Activated T-cell treated with anti-CD3 and anti-CD28 coated beads, Interleukin-2, amount 50 U/mL, for 4 hours (primary cell): ENCODE measurements at regions not wholly inside any gene's neighbourhood (a gene's known extent, or its start where the extent isn't known, plus 50 kb on each side); places are given as distances from the start of the nearest gene placed in this dataset.
"Not testable (repeated sequence)": the region's sequence is repeated elsewhere in the genome, so short reads cannot be mapped to it uniquely, and the experiment has no call there.

Experiments used
- ATAC-seq, 2 donors: fragments of 200-7000 bp; cut with Tn5 transposase; one replicate each; pipeline ENCODE4 v1.10.0; 2021
- DNase-seq: peaks from one replicate; pipeline ENCODE4 v3.0.0-alpha.2; 2020
- H3K27me3 Mint-ChIP-seq: one replicate; pipeline ENCODE4 v1.8.0; 2021; ENCODE audit warnings: low read depth, mixed read lengths
- H3K36me3 Mint-ChIP-seq: one replicate; pipeline ENCODE4 v1.8.0; 2022; ENCODE audit warnings: mixed read lengths; ENCODE audit not compliant: insufficient read depth
- H3K4me1 Mint-ChIP-seq: one replicate; pipeline ENCODE4 v1.8.0; 2021; ENCODE audit warnings: low read depth, mixed read lengths
- H3K4me3 Mint-ChIP-seq: one replicate; pipeline ENCODE4 v1.8.0; 2021; ENCODE audit warnings: mild to moderate bottlenecking, moderate library complexity, mixed read lengths
- H3K9me3 Mint-ChIP-seq: one replicate; pipeline ENCODE4 v1.8.0; 2021; ENCODE audit warnings: mixed read lengths

DNA sequence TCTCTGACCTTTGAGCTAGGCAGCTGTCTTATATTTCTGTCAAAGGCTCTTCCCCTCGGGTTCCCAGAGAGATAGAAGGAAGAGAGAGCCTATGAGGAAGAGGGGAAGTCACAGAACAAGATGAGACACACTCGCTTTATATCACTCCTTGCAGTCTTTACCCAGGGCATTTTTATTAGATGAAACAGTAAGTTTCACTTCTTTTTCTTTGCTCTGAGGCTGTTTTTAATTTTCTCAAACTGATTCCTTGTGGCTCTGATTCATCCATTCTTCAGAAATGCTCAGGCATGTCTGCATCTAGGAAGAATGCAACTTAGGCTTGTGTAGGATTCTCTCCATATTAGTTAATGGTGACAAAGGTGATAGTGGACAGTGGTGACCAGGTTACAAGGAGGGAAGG is 132.9 kb upstream of the CHD1 start:
- ATAC-seq (no peak), DNase-seq (no peak)
- no peak overlapping the region for H3K4me3 Mint-ChIP-seq
- peaks cover 4% of the 10 kb centered on the region for H3K4me1 Mint-ChIP-seq
- H3K27me3 Mint-ChIP-seq: peaks cover 5% of the 10 kb centered on the region
- no peaks in the 10 kb centered on the region for H3K9me3 Mint-ChIP-seq
- H3K36me3 Mint-ChIP-seq: no peaks in the 10 kb centered on the region

GRCh38 chr5:99061299-99061698 is 132.5 kb upstream of the CHD1 start:
- Mint-ChIP-seq H3K27me3 (peaks cover 5% of the 10 kb centered on the region), H3K4me3 (no peak overlapping the region), H3K36me3 (no peaks in the 10 kb centered on the region), H3K4me1 (peaks cover 4% of the 10 kb centered on the region), H3K9me3 (no peaks in the 10 kb centered on the region)
- ATAC-seq: no peak
- no peak for DNase-seq

DNA sequence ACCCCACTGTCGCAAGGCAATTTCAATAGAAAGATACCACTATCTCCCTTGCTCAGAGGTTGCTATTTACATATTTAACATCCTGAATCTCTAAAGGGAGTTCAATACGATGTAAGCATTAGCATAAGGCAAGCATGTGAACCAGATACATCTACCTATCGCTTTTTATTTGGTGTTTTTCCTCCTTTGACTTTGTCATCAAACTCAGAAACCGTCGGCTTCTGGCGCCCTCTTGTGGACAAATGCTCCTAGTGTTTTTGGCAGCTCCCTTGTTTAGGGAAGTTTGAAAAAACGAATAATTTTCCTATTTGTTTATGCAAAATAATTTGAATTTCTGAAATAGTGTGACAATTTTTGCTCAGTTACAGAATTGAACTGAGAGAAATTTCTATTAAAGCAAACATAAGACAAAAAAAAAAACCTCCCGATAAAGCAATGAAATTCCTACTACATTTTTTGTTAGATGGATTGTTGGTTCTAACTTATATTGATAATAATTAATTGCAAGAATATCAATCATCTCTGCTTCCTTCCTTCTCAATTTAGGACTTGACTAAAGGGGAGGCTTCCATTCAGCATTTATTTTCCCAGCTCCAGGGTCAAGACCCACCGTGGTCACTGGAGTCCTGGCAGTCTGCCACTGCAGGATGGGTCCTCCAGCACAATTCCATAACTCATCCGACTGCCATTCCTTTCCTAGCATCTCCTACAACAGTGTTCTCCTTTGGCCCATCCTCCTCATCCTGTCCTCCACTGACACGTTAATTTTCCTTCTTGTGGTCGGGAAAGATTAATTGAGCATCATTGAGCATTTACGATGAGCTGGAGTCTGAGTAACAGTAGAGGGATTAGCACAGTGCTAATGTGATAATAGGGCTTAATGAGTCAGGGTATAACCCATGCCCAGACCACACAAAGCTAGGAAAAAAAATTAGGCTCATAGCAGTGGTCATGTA is 131.8 kb upstream of the CHD1 start:
- Mint-ChIP-seq H3K27me3 (peaks cover 5% of the 10 kb centered on the region), H3K4me3 (peak overlapping the region; percentile 24), H3K9me3 (no peaks in the 10 kb centered on the region), H3K4me1 (peaks cover 4% of the 10 kb centered on the region), H3K36me3 (no peaks in the 10 kb centered on the region)
- peak; percentile 88 for DNase-seq
- ATAC-seq: peak; percentile 60 to 65

- DNase-seq (no peak), ATAC-seq (no peak)
- Mint-ChIP-seq H3K27me3 (peaks cover 5% of the 10 kb centered on the region), H3K9me3 (no peaks in the 10 kb centered on the region), H3K36me3 (no peaks in the 10 kb centered on the region), H3K4me3 (no peak overlapping the region), H3K4me1 (peaks cover 8% of the 10 kb centered on the region)
Measured at GRCh38 chr5:99059685-99060084, 130.9 kb upstream of the CHD1 start.

DNA sequence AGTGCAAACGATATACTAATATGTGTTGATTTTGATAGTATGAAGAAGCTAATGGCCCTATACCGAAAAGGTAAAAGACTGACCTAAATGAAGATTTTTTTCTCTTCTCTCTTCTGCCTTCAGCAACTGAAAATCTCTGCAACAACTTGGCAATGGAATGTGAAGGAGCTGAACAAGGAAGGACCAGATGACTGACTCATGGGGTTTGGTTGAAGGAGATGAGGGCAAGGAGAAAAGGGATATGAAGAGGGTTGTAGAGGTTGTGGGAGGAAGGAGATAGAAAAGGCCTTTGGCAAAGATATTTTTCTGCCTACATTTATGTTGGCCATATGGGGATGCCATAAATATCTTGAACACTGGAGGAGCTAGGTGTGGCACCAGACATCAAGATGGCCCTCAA is 129.7 kb upstream of the CHD1 start:
- Mint-ChIP-seq H3K4me1 (peaks cover 8% of the 10 kb centered on the region), H3K27me3 (peaks cover 5% of the 10 kb centered on the region), H3K9me3 (no peaks in the 10 kb centered on the region), H3K36me3 (no peaks in the 10 kb centered on the region), H3K4me3 (no peak overlapping the region)
- ATAC-seq: no peak
- DNase-seq: no peak

GRCh38 chr5:99054972-99055371 is 126.2 kb upstream of the CHD1 start:
- Mint-ChIP-seq H3K9me3 (no peaks in the 10 kb centered on the region), H3K4me3 (no peak overlapping the region), H3K36me3 (no peaks in the 10 kb centered on the region), H3K27me3 (no peaks in the 10 kb centered on the region), H3K4me1 (peaks cover 5% of the 10 kb centered on the region)
- DNase-seq: no peak
- ATAC-seq: no peak

GRCh38 chr5:99045871-99046270 is 117.1 kb upstream of the CHD1 start:
- peaks cover 20% of the 10 kb centered on the region for H3K9me3 Mint-ChIP-seq
- H3K27me3 Mint-ChIP-seq: no peaks in the 10 kb centered on the region
- peaks cover 14% of the 10 kb centered on the region for H3K4me1 Mint-ChIP-seq
- H3K4me3 Mint-ChIP-seq: no peak overlapping the region
- DNase-seq: no peak
- peaks cover 4% of the 10 kb centered on the region for H3K36me3 Mint-ChIP-seq
- no peak for ATAC-seq

- H3K9me3 Mint-ChIP-seq: peaks cover 46% of the 10 kb centered on the region
- H3K4me1 Mint-ChIP-seq: peaks cover 22% of the 10 kb centered on the region
- H3K4me3 Mint-ChIP-seq, DNase-seq, H3K27me3 Mint-ChIP-seq, ATAC-seq: not testable (repeated sequence)
- H3K36me3 Mint-ChIP-seq: peaks cover 24% of the 10 kb centered on the region
Measured at GRCh38 chr5:99043257-99043656, 114.5 kb upstream of the CHD1 start.

GRCh38 chr5:99037668-99038067 is 108.9 kb upstream of the CHD1 start:
- Mint-ChIP-seq H3K9me3 (peaks cover 45% of the 10 kb centered on the region), H3K4me1 (peaks cover 56% of the 10 kb centered on the region), H3K4me3 (no peak overlapping the region), H3K27me3 (no peaks in the 10 kb centered on the region), H3K36me3 (peaks cover 26% of the 10 kb centered on the region)
- ATAC-seq: no peak
- DNase-seq: peak; percentile 11

DNA sequence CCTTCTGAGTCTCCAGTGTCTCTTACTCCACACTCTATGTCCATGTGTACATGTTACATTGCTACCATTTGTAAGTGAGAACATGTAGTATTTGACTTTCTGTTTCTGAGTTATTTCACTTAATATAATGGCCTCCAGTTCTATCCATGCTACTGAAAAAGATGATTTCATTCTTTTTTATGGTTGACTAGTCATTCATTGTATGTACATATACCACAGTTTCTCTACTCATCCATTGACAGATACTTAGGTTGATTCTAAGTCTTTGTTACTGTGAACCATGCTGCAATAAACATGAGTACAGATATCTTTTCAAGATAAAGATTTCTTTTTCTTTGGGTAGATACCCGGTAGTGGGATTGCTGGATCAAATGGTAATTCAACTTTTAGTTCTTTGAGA is 107.1 kb upstream of the CHD1 start:
- Mint-ChIP-seq H3K9me3 (peaks cover 28% of the 10 kb centered on the region), H3K4me3 (no peak overlapping the region), H3K36me3 (peaks cover 21% of the 10 kb centered on the region), H3K27me3 (no peaks in the 10 kb centered on the region), H3K4me1 (peaks cover 69% of the 10 kb centered on the region)
- no peak for DNase-seq
- ATAC-seq: peak in 1 of 2 donors; percentile 38

DNA sequence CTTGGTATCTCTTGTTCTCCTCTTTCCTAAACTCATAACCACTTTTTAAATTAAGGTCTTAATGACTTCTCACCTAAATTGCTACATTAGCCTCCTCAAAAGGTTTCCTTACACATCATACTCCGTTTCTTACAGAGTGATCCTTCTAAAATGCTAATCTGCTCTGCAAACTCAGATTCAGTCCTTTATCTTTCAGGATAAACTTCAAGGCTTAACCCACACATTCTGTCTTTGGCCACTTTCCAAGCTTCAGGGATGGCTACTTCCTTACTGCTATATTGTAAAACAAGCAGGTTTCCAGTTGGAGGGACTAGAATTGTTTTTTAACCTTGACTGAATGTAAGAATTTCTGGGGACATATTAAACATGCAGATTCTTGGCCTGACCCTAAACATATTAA is 105.5 kb upstream of the CHD1 start:
- ATAC-seq (no peak), DNase-seq (no peak)
- Mint-ChIP-seq H3K27me3 (no peaks in the 10 kb centered on the region), H3K9me3 (peaks cover 12% of the 10 kb centered on the region), H3K4me3 (peak overlapping the region; percentile 37), H3K4me1 (peaks cover 82% of the 10 kb centered on the region), H3K36me3 (peaks cover 9% of the 10 kb centered on the region)

- no peaks in the 10 kb centered on the region for H3K27me3 Mint-ChIP-seq
- peaks cover 2% of the 10 kb centered on the region for H3K36me3 Mint-ChIP-seq
- ATAC-seq: peak; percentile 66
- H3K9me3 Mint-ChIP-seq: peaks cover 2% of the 10 kb centered on the region
- peak overlapping the region; percentile 77 for H3K4me3 Mint-ChIP-seq
- peaks cover 83% of the 10 kb centered on the region for H3K4me1 Mint-ChIP-seq
- no peak for DNase-seq
Measured at GRCh38 chr5:99033014-99033900, 104.5 kb upstream of the CHD1 start.

- DNase-seq: no peak
- no peaks in the 10 kb centered on the region for H3K27me3 Mint-ChIP-seq
- H3K9me3 Mint-ChIP-seq: no peaks in the 10 kb centered on the region
- H3K36me3 Mint-ChIP-seq: no peaks in the 10 kb centered on the region
- peak overlapping the region; percentile 77 for H3K4me3 Mint-ChIP-seq
- H3K4me1 Mint-ChIP-seq: peaks cover 83% of the 10 kb centered on the region
- no peak for ATAC-seq
Measured at GRCh38 chr5:99032234-99033013, 103.6 kb upstream of the CHD1 start.

- ATAC-seq (no peak), DNase-seq (no peak)
- peaks cover 84% of the 10 kb centered on the region for H3K4me1 Mint-ChIP-seq
- H3K4me3 Mint-ChIP-seq: no peak overlapping the region
- no peaks in the 10 kb centered on the region for H3K9me3 Mint-ChIP-seq
- no peaks in the 10 kb centered on the region for H3K27me3 Mint-ChIP-seq
- H3K36me3 Mint-ChIP-seq: no peaks in the 10 kb centered on the region
Measured at GRCh38 chr5:99030906-99031440, 102.2 kb upstream of the CHD1 start.
